ENCODE measurements at regions not wholly inside any gene's neighbourhood (a gene's known extent, or its start where the extent isn't known, plus 50 kb on each side); places are given as distances from the start of the nearest gene placed in this dataset.
A peak's percentile ranks its signal among the peaks of the same experiment; 100 is the strongest.

GRCh38 chr2:207257251-207258250, 91.8 kb upstream of the KLF7 start:
- no peak overlapping the region for H3K4me3 ChIP-seq (ENCODE audit: low read depth, low read length)
- DNase-seq (ENCODE audit: low read depth): no peak
- TF ChIP-seq CTCF (conservative IDR thresholded peaks at IDR 0.05; ENCODE audit: low read depth, low read length): no peak

- DNase-seq (ENCODE audit: low read depth): peak; percentile 98
- TF ChIP-seq CTCF (conservative IDR thresholded peaks at IDR 0.05; ENCODE audit: low read depth, low read length): peak; percentile 16
- no peak overlapping the region for H3K4me3 ChIP-seq (ENCODE audit: low read depth, low read length)
Observed at GRCh38 chr2:207258263-207258991, 92.7 kb upstream of the KLF7 start.

- TF ChIP-seq CTCF (conservative IDR thresholded peaks at IDR 0.05; ENCODE audit: low read depth, low read length): no peak
- DNase-seq (ENCODE audit: low read depth): no peak
Observed at GRCh38 chr2:207260021-207260420, 94.3 kb upstream of the KLF7 start.

GRCh38 chr2:207260947-207261346, 95.2 kb upstream of the KLF7 start:
- no peak overlapping the region for H3K4me3 ChIP-seq (ENCODE audit: low read depth, low read length)
- DNase-seq (ENCODE audit: low read depth): no peak
- no peak for TF ChIP-seq CTCF (conservative IDR thresholded peaks at IDR 0.05; ENCODE audit: low read depth, low read length)

More at GRCh38 chr2:207260021-207260420, 94.3 kb upstream of the KLF7 start:
- no peak overlapping the region for H3K4me3 ChIP-seq (ENCODE audit: low read depth, low read length)

GRCh38 chr2:207264310-207264709, 98.6 kb upstream of the KLF7 start:
- no peak for TF ChIP-seq CTCF (conservative IDR thresholded peaks at IDR 0.05; ENCODE audit: low read depth, low read length)
- no peak for DNase-seq (ENCODE audit: low read depth)

GRCh38 chr2:207265332-207265731, 99.6 kb upstream of the KLF7 start:
- no peak for DNase-seq (ENCODE audit: low read depth)
- TF ChIP-seq CTCF (conservative IDR thresholded peaks at IDR 0.05; ENCODE audit: low read depth, low read length): no peak
- no peak overlapping the region for H3K4me3 ChIP-seq (ENCODE audit: low read depth, low read length)

More at GRCh38 chr2:207264310-207264709, 98.6 kb upstream of the KLF7 start:
- no peak overlapping the region for H3K4me3 ChIP-seq (ENCODE audit: low read depth, low read length)
